ENCODE measurements at regions not wholly inside any gene's neighbourhood (a gene's known extent, or its start where the extent isn't known, plus 50 kb on each side); places are given as distances from the start of the nearest gene placed in this dataset.

GRCh38 chr17:15090533-15090932 lies 174.6 kb downstream of the PMP22 start:
- no peak for TF ChIP-seq CTCF (IDR thresholded peaks at IDR 0.05; ENCODE audit: low read depth, low read length)
- no peak for TF ChIP-seq POLR2A (IDR thresholded peaks at IDR 0.05; ENCODE audit: extremely low read depth, insufficient read length)
- TF ChIP-seq MYC (IDR thresholded peaks at IDR 0.05; ENCODE audit: low read depth, low read length) = no peak
- no peak for TF ChIP-seq MAX (IDR thresholded peaks at IDR 0.05; ENCODE audit: low read depth, low read length)

All from NB4 (cell line).